ENCODE measurements at regions not wholly inside any gene's neighbourhood (a gene's known extent, or its start where the extent isn't known, plus 50 kb on each side); places are given as distances from the start of the nearest gene placed in this dataset.

GRCh38 chr1:147852706-147853225 lies 49.8 kb upstream of the GJA8 start:
- DNase-seq, result no peak

Data from RPMI8226 (cell line).